Hematopoietic multipotent progenitor cell (in vitro differentiated cells): ENCODE measurements at regions not wholly inside any gene's neighbourhood (a gene's known extent, or its start where the extent isn't known, plus 50 kb on each side); places are given as distances from the start of the nearest gene placed in this dataset.
"Not testable (repeated sequence)": the region's sequence is repeated elsewhere in the genome, so short reads cannot be mapped to it uniquely, and the experiment has no call there.

Source experiments
- DNase-seq, 3 donors: peaks; one replicate each; pipeline ENCODE4 v3.0.0-alpha.2; 2011 to 2015; ENCODE audit warnings: low read depth in 2 of 3, low spot score in 2 of 3

DNA sequence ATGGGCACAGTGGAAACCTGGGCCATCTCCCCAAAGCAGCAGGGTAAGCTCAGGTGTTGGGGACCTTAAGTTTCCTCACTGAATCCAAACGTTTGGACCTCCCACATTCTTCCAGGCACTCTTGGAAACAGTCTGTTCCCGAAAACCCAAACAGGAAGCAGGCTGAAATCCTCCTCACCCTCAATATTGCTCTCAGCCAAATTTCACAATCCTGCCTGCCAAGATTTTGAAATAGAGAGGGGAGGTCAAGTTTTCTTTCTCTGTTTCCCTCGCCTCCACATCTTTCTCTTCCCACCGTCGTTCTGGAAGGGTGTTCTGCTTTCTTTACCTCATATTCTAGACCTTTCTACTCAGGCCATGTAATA lies 392.0 kb upstream of the SASH1 start:
- no peak for DNase-seq

DNA sequence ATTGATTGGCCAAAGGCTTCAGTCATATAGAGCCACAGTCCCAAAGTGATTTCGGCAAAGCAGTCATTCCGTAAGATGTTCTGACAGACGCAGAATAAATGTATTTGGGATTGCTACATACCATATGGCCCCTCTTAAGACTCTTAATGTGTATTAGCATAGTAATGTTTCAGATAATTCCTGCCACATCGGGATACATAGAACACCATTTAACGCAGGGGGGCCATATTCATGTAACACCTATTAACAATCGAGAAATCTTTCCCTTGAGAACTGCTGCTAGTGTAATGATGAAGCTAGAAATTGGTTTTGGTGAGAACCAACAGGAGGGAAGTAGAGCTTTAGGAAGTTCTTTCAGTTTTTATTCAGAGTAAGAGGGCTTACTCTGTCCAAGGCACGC lies 390.9 kb upstream of the SASH1 start:
- no peak for DNase-seq

DNA sequence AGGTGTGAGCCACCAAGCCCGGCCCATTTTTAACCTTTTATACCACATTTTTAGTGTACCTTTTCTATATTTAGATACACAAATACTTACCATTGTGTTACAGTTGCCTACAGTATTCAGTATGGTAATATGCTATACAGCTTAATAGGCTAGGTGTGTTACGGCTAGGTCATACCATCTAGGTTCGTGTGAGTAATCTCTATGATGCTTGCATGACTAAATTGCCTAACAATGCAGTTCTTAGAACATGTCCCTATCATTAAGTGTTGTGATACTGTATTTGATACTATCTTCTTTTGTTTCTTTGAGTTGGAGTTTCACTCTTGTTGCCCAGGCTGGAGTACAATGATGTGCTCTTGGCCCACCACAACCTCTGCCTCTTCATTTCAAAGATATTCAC lies 387.7 kb upstream of the SASH1 start:
- DNase-seq: no peak

DNA sequence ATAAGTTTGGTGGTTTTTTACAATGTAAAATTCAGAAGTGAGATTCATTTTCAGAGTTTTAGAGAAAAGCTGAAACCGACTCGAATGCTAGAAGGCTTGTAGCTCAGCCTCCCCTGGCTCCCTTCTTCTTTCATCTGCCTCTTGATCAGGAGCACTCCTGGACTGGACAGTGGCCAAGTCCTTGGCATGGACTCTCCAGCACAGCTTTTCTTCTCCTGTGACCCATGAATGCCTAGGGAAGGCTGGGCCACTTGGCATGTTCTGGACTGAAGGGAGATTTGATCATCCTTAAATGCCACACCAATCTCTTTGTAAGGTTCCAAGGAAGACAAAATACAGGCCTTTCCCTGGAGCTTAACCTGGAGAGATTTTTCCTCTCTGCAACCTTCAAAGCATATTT lies 384.0 kb upstream of the SASH1 start:
- DNase-seq: no peak

DNA sequence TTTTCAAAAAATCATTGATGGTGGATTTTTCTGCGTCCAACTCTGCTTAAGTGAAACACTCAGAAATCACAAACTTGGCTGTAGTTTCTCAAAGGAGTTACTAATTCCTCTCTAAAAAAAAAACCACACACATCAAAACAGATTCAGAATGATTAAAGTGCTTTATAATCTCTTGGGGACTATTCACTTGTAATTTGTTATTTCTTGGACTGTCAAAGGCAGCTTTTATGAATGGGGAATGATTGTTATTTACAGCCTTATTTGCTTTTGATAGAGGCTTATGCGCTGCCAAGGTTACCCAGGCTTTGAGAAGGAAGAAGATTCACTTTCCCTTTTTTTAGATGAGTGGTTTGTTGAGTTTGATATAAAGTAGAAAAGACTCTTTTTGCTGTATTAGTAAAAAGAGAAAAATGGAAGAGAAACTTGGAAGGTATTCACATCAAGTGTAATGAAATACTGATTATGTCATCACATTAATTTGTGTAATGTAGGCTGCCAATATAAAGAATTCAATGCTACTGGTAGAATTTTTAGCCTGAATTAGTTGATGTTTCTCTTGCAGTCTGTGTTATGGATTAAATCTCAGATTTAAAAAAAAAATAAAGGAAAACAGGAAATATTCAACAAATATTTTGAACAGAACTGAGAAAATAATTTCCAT lies 381.0 kb upstream of the SASH1 start:
- DNase-seq: no peak

DNA sequence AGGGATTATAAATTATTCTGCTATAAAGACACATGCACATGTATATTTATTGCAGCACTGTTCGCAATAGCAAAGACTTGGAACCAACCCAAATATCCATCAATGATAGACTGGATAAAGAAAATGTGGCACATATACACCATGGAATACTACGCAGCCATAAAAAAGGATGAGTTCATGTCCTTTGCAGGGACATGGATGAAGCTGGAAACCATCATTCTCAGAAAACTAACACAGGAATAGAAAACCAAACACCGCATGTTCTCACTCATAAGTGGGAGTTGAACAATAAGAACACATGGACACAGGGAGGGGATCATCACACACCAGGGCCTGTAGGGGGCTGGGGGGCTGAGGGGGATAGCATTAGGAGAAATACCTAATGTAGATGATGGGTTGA lies 377.2 kb upstream of the SASH1 start:
- not testable (repeated sequence) for DNase-seq

DNA sequence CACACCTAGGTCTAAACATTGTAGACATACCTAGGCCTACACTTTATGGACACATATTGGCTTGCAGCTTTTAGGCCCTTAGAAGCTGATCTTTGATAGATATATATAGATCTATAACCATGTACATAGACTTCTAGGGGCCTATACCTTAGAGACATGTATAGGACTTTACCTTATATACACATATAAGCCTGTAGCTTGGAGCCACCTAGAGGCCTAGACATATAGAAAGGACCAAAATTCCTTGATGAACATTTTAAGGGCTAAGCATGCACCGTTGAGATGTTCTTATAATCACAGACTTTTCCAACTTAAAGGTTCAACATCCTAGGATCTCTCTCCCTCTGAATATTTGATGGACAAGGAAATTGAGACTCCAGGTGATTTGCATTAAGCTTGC lies 371.7 kb upstream of the SASH1 start:
- DNase-seq: peak in 1 of 3 donors; percentile 1

DNA sequence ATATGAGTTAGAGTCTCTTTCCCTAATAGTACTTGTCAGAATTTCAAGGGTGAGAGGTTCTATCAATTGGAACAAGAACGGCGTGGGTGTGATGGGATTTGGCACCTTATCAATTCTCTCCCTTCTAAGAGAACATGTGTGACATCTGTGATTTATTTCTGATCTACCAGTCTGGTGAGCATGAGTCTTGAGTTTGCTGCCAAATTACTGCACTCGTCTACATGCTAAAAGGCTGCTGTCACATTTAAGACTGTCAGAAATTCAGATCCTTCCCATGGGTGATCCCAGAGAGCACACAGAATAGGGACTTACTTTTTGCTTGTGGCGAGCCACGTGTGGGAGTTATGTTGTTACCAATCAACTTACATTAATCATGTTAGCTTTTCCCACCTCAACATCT lies 370.2 kb upstream of the SASH1 start:
- DNase-seq: no peak

DNA sequence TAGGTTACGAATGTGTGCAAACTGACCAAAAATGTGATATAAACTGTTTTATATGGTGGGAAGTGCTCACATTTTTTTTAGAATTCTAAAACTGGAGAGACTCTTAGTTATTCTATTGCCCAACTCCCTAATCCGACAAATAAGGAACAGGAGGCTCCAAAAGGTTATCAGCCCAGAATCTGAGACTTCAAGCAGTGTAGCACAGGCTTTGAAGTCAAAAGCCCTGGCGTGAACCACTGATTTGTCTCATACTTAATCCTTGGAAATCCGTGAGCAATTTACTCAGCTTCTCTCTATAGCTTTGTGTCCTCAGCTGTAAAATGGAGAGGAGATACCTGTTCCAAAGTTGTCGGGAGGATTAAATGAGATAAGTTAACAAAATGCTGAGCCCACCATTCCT lies 368.8 kb upstream of the SASH1 start:
- DNase-seq: no peak

DNA sequence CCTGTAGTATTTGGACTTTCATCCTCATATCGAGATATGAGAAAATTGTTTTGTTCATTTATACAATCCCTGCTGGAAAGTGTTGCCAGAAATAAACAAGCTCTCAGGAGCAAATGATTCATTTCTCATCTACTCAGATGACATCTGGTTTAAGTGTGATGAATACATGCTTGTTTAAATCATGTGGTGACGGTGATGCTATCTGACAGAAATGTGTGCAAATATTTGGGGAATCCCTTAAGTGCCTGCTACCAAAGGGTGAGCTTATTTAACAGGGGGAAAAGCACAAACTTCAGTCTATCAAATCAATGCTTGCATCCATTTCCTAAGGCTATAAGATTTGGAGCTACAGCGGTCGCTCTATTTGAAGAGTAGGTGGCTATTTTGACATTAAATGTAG lies 368.3 kb upstream of the SASH1 start:
- no peak for DNase-seq

DNA sequence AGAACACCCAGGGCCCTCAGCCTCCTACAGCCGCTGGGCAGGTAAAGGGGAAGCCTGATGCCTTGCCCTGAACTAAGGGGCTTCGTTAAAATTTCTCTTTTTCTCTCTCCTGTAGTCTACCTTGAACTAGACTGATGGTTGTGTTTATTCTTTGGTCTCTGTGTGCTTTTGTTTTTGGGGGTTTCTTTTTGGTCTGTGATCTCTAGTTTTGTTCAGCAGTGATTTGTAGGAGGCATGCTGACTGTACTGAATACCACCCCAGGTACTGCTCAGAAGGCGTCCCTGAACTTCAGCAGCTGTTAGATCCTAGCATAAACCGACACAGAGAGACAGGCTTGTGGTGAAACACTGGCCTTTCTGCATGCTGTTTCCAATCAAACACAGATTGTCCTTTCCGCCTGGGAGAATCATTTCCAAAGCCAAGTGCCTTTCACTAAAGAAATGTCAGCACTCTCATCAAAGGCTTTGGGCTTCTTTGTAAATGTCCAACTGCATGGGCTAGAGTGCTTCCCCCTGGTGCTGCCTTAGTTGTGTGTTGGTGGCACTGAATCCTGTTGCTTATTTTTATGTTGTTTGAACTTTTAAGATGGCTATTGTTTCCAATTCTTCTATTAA lies 364.7 kb upstream of the SASH1 start:
- DNase-seq: no peak

DNA sequence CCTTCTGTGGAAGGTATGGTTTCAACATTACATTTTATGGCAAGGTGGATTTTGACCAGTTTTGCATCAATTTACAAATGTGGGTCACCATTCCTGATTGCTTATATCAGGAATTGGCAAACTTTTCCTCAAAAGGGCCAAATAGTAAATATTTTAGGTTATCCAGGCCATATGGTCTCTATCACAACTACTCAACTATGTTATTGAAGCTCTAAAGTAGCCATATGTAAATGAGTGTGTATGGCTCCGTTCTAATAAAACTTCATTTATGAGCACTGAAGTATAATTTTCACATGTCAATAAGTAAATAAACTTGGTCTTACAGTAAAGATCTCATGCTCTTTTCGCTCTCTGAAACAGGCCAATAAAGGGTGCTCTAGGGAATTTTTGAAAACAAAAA lies 362.7 kb upstream of the SASH1 start:
- no peak for DNase-seq

DNA sequence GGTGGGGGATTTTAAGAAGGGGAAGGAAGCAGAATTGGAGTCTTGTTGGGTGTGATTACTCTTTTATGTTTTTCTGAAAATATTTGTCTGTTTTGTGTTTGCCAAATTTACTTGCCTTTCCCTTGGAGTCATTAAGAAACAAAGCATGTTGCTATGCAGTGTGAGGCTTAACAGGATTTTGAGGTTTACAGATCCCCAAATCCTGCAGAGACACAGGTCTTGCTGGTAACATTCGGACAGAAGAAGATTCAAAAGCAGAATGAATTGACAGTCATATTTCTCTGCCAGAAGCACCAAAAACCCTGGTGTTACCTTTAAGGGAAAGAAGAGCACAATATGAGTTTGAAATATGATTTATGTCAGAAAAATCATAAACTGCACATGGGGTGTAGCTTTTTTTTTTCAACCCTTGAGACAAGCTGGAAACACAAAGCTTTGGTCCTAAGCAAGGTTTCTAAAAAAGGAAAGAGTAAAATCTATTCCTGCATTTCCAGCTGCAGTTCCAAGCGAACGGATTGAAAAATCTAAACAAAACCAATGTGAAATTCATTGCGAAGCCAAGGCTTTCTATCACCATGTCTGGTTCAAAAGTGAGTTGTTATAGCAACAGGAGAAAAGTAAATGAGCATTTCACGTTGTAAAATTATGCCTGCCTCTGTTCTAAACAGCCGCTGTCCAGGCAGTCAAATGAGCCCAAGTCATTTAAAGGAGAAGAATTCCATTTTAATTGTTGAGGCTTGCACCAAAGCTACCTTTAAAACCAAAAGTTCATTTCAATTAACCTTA lies 358.9 kb upstream of the SASH1 start:
- no peak for DNase-seq

DNA sequence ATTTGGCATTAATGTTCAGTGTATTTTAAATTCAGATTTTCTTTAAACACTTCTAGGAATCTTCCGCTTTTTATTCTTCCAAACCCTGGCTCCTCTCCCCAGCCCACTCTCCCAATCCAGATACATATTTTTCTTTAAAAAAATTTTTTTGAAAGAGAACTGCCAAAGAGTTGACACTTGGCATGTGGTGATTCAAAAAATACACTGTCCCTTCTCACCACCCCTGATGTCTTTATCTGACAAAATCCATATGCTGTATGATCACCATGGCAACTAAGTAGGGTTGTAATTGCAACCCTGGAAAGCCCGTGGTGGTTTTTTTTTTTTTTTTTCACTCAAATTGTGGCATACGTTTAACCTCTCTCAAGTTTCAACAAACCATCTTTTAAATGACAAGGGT lies 355.8 kb upstream of the SASH1 start:
- no peak for DNase-seq

DNA sequence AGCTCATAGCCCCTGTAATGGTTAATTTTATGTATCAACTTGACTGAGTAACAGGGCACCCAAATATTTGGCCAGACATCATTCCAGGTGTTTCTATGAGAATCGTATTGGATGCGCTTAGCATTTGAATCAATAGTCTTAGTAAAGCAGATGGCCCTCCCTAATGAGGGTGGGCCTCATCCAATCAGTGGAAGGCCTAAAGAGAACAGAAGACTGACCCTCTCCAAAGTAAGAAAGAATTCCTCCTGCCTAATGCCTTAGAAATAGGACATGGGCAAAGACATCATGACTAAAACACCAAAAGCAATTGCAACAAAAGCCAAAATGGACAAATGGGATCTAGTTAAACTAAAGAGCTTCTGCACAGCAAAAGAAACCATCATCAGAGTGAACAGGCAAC lies 352.5 kb upstream of the SASH1 start:
- no peak for DNase-seq

DNA sequence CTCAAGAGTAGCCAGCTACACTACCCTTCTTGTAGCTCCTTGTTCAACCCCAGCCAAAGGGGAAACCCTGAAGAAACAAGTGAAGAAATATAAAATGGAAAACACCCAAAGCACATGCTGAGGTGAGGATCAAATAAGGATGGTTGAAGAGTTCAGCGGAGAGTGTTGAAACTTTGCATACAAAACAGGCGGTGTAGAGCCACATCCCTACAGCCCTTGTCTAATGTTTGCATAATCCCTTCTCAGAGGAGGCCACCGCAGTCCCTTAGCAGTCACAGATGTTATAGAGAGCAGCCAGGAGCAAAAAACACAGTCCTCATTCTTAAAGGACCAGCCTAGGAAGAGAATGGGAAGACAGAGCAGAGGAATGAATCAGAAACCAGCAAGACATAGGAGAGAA lies 350.7 kb upstream of the SASH1 start:
- no peak for DNase-seq

DNA sequence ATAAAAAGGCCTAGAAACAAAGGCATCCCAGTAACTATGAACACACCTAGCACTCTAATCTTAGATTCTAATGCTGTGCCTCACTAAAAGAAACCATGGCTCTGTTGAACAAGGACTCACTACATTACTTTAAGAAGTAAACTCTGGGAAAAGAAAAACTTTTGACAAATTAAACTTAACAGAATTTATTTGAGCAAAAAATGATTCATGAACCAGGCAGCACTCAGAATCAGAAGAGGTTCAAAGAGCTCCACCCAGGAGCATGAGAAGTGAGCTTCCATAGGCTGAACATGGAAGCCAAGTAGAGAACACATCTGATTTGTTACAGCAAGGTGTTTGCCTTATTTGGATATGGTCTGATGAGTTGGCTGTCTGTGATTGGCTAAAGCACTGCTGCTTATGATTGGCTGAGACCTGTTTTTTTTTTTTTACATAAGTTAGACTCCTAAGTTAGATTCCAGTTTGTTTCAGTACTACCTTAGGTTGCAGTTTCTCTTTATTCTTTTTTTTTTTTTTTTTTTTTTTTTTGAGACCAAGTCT lies 343.6 kb upstream of the SASH1 start:
- DNase-seq: no peak

DNA sequence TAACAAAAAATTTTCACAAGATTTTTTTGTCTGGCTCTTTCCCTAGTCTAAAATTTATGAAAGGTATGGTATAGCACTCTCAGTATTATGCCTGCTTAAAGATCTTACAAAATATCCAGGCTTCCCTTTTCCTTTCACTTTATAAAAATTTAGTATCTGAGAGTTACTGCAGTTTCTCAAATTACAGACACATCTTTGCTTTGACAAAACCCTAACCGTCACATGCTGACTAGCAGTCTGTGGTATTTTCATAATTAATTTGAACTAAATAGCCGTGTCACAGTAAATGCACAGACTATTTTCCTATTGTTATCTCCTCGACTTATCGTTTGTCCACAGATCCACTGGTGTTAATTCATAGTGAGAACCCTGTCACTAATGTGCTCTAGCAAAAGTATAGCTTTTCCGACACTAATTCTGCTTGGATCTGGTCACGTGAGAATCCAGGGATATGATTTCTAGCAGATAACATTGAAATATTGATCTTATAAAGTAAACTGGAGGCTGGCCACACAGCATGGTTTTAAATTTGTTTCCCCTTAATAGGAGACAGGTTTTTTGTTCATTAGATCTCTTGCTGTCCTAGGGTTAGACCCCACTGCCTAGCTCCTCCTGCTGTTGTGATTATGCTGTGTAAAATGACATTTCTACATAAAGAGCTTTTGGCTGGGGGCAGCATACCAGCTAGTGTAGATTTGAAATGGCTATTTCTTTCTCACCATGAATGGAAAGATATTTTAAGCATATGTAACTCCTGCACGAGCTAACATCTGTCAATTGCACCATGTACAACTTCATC lies 340.6 kb upstream of the SASH1 start:
- DNase-seq: no peak

DNA sequence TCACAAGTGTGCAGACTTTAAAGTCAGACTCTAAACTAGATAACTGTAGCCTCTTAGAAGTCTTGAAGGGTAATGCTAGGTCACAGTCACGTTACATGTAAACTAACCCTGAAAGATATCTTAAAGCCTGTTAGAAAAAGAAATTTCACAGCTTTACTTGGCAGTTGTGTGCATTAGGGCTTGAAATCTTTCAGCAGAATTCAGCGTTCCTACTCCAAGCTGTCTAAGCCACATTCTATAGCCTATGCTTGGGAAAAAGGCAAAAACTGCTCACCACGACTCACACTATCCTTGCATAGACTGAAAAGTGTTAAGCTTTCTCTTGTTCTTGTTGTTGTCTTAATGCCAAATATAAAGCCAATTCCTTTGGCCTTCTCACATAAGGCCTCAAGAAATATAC lies 338.0 kb upstream of the SASH1 start:
- no peak for DNase-seq

DNA sequence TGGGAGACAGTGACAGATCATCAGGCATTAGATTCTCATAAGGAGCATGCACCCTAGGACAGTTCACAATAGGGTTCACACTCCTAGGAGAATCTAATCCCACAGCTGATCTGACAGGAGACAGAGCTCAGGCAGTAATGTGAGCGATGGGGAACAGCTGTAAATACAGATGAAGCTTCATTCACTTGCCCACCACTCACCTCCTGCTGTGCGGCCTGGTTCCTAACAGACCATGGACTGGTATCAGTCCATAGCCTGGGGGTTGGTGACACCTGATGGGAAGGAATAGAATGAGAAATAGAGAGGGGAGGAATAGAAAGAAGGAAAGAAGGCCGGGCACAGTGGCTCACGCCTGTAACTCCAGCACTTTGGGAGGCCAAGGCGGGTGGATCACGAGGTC lies 336.8 kb upstream of the SASH1 start:
- no peak for DNase-seq

DNA sequence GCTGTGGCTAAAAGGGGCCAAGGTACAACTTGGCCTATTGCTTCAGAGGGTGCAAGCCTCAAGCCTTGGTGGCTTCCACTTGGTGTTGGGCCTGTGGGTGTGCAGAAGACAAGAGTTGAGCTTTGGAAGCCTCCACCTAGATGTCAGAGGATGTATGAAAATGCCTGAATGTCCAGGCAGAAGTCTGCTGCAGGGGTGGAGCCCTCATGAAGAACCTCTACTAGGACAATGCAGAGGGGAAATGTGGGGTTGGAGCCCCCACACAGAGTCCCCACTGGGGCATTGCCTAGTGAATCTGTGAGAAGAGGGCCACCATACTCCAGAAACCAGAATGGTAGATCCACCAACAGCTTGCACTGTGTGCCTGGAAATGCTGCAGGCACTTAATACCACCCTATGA lies 332.1 kb upstream of the SASH1 start:
- DNase-seq: not testable (repeated sequence)
